RWPE2 (cell line): ENCODE measurements at regions not wholly inside any gene's neighbourhood (a gene's known extent, or its start where the extent isn't known, plus 50 kb on each side); places are given as distances from the start of the nearest gene placed in this dataset.
"Not testable (repeated sequence)": the region's sequence is repeated elsewhere in the genome, so short reads cannot be mapped to it uniquely, and the experiment has no call there.

Experiments used
- ATAC-seq: fragments of 200-7000 bp; cut with Tn5 transposase; 3 replicates; pipeline ENCODE4 v1.9.1; 2021; ENCODE audit warnings: low read depth
- DNase-seq: peaks from one replicate; pipeline ENCODE4 v3.0.0-alpha.2; 2020; ENCODE audit warnings: low spot score
- H3K27ac ChIP-seq: fragments of 450-650 bp; 2 replicates; pipeline ENCODE4 v1.5.1; 2017; ENCODE audit warnings: mild to moderate bottlenecking; ENCODE audit not compliant: poor library complexity, severe bottlenecking
- H3K27me3 ChIP-seq: fragments of 250-450 bp; sonication (Bioruptor Pico); 2 replicates; pipeline ENCODE4 v1.5.1; 2021; ENCODE audit warnings: mild to moderate bottlenecking, moderate library complexity; ENCODE audit not compliant: insufficient read depth, poor library complexity, severe bottlenecking
- H3K36me3 ChIP-seq: fragments of 250-450 bp; sonication (Bioruptor Pico); 2 replicates; pipeline ENCODE4 v1.5.1; 2020; ENCODE audit warnings: low read depth, mild to moderate bottlenecking, moderate library complexity
- H3K4me1 ChIP-seq: fragments of 250-450 bp; sonication (Bioruptor Pico); 2 replicates; pipeline ENCODE4 v1.5.1; 2021; ENCODE audit warnings: mild to moderate bottlenecking, moderate library complexity; ENCODE audit not compliant: insufficient read depth, poor library complexity, severe bottlenecking
- H3K4me3 ChIP-seq: fragments of 250-450 bp; sonication (Bioruptor Pico); 2 replicates; pipeline ENCODE4 v1.5.1; 2021; ENCODE audit warnings: mild to moderate bottlenecking, moderate library complexity; ENCODE audit not compliant: severe bottlenecking
- H3K9me3 ChIP-seq: fragments of 250-450 bp; sonication (Bioruptor Pico); 2 replicates; pipeline ENCODE4 v1.5.1; 2021; ENCODE audit warnings: mild to moderate bottlenecking, moderate library complexity; ENCODE audit not compliant: severe bottlenecking
- CTCF ChIP-seq: fragments of 450-650 bp; IDR thresholded peaks from one replicate; pipeline ENCODE4 v1.5.1; 2017; ENCODE audit warnings: mild to moderate bottlenecking, moderate library complexity; ENCODE audit not compliant: poor library complexity, severe bottlenecking

GRCh38 chr5:34415559-34416198 is 240.4 kb upstream of the RAI14 start:
- Histone ChIP-seq H3K4me3 (no peak overlapping the region), H3K36me3 (no peaks in the 10 kb centered on the region), H3K27ac (no peak overlapping the region), H3K9me3 (peaks cover 6% of the 10 kb centered on the region), H3K27me3 (no peaks in the 10 kb centered on the region), H3K4me1 (no peaks in the 10 kb centered on the region)
- ATAC-seq, result no peak
- TF ChIP-seq CTCF, result no peak
- DNase-seq, result no peak

GRCh38 chr5:34416501-34417008 is 239.6 kb upstream of the RAI14 start:
- peaks cover 6% of the 10 kb centered on the region for H3K9me3 ChIP-seq
- H3K4me3 ChIP-seq, result no peak overlapping the region
- H3K27me3 ChIP-seq, result no peaks in the 10 kb centered on the region
- ATAC-seq, result no peak
- DNase-seq, result no peak
- TF ChIP-seq CTCF, result no peak
- H3K27ac ChIP-seq, result no peak overlapping the region
- H3K36me3 ChIP-seq, result no peaks in the 10 kb centered on the region
- no peaks in the 10 kb centered on the region for H3K4me1 ChIP-seq

DNA sequence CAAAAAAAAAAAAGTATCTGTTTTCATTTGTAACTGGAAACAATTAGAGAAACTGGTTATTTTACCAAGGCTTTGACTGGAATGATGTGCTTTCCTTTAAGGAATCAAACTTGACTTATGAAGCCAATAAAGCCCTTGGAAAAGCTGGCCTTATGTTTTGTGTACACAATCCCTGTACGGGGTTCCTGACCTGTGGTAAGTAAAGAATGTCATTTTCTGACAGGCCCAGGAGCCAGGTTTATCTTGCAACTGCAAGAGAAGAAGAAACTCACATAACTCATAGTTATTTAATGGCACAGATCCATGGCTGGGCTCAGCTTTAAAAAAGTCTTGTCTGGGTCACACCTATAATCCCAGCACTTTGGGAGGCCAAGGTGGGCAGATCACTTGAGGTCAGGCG is 235.9 kb upstream of the RAI14 start:
- H3K36me3 ChIP-seq, H3K9me3 ChIP-seq, DNase-seq, H3K4me1 ChIP-seq, H3K27me3 ChIP-seq, H3K27ac ChIP-seq, ATAC-seq, H3K4me3 ChIP-seq: not testable (repeated sequence)

GRCh38 chr5:34436761-34437501 is 219.2 kb upstream of the RAI14 start:
- H3K4me3 ChIP-seq, result no peak overlapping the region
- no peaks in the 10 kb centered on the region for H3K9me3 ChIP-seq
- DNase-seq (no peak), ATAC-seq (no peak)
- H3K27ac ChIP-seq, result no peak overlapping the region
- H3K4me1 ChIP-seq, result no peaks in the 10 kb centered on the region
- H3K27me3 ChIP-seq, result no peaks in the 10 kb centered on the region
- no peak for TF ChIP-seq CTCF
- no peaks in the 10 kb centered on the region for H3K36me3 ChIP-seq

- Histone ChIP-seq H3K27me3 (peaks cover under 1% of the 10 kb centered on the region), H3K27ac (no peak overlapping the region), H3K4me3 (no peak overlapping the region), H3K9me3 (no peaks in the 10 kb centered on the region), H3K36me3 (no peaks in the 10 kb centered on the region), H3K4me1 (no peaks in the 10 kb centered on the region)
- TF ChIP-seq CTCF, result no peak
- ATAC-seq (no peak), DNase-seq (no peak)
These were observed 216.5 kb upstream of the RAI14 start for GRCh38 chr5:34439601-34440000.

GRCh38 chr5:34441767-34442166 is 214.4 kb upstream of the RAI14 start:
- DNase-seq, ATAC-seq, H3K9me3 ChIP-seq, H3K36me3 ChIP-seq, H3K27me3 ChIP-seq, H3K27ac ChIP-seq, H3K4me1 ChIP-seq, H3K4me3 ChIP-seq: not testable (repeated sequence)
